ACC112 (cell line): ENCODE measurements at regions not wholly inside any gene's neighbourhood (a gene's known extent, or its start where the extent isn't known, plus 50 kb on each side); places are given as distances from the start of the nearest gene placed in this dataset.
"Not testable (repeated sequence)": the region's sequence is repeated elsewhere in the genome, so short reads cannot be mapped to it uniquely, and the experiment has no call there.

Experiments used
- H2AFZ ChIP-seq: fragments of 200-600 bp; sonication (generic); one replicate; pipeline ENCODE4 v1.6.0; 2017; ENCODE audit warnings: antibody characterized with exemption, low read length; ENCODE audit not compliant: unreplicated experiment
- H3K27ac ChIP-seq: fragments of 200-600 bp; sonication (generic); 2 replicates; pipeline ENCODE4 v1.5.1; 2014; ENCODE audit warnings: low read depth, mild to moderate bottlenecking, antibody characterized with exemption, low read length, moderate library complexity
- H3K27me3 ChIP-seq: fragments of 200-600 bp; sonication (generic); 2 replicates; pipeline ENCODE4 v1.6.1; 2014; ENCODE audit warnings: mild to moderate bottlenecking, antibody characterized with exemption, low read length, moderate library complexity, mixed read lengths; ENCODE audit not compliant: insufficient read depth
- H3K36me3 ChIP-seq: fragments of 200-600 bp; sonication (generic); 2 replicates; pipeline ENCODE4 v1.6.1; 2016; ENCODE audit warnings: mild to moderate bottlenecking, antibody characterized with exemption, low read length, moderate library complexity, mixed read lengths; ENCODE audit not compliant: insufficient read depth
- H3K4me1 ChIP-seq: fragments of 200-600 bp; sonication (generic); one replicate; pipeline ENCODE4 v1.6.1; 2016; ENCODE audit warnings: low read length, mixed read lengths; ENCODE audit not compliant: insufficient read depth, unreplicated experiment, control insufficient read depth
- H3K4me3 ChIP-seq: fragments of 200-600 bp; sonication (generic); 2 replicates; pipeline ENCODE4 v1.5.1; 2014; ENCODE audit warnings: mild to moderate bottlenecking, low read depth, low read length
- H3K79me2 ChIP-seq: fragments of 200-600 bp; sonication (generic); one replicate; pipeline ENCODE4 v1.6.0; 2016; ENCODE audit warnings: low read length; ENCODE audit not compliant: control insufficient read depth, unreplicated experiment, insufficient read depth

DNA sequence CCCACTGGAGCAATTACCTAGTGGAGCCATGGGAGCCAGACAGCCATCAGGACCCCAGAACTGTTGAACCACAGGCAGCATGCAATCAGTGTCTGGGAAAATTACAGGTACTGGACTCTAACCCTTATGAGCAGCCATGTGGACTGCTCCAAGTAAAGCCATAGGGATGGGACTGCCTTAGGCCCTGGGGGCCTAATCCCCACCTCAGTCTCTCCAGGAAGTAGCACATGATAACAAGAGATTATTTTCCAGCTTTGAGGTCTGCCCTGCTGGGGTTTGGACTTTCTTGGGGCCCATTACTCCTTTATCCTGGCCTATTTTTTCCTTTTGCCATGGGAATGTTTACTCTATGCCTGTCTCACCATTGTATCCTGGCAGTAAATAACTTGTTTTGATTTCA, 226.8 kb downstream of the AEBP2 start:
- Histone ChIP-seq H3K4me3 (no peak overlapping the region), H3K36me3 (no peaks in the 10 kb centered on the region)

DNA sequence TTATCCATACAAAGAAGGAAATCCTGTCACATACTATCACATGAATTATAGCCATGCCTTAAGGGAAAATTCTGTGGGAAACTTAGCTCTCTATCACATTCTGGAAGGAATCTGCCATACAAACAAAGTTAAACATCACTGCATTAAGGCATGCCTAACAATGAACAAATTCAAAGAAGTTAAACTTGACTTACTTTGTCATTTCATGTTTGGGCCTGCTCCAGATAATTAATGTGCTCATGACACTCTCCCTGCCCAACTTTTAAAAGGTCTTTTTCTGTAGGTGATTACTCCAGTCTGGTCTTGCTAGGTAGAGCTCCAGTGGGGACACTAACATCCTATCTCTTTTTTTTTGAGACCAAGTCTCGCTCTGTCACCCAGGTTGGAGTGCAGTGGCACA, 230.5 kb downstream of the AEBP2 start:
- Histone ChIP-seq H3K4me3 (no peak overlapping the region), H3K36me3 (no peaks in the 10 kb centered on the region), H3K27ac (no peak overlapping the region), H3K4me1 (no peaks in the 10 kb centered on the region), H3K27me3 (no peaks in the 10 kb centered on the region), H2AFZ (no peak overlapping the region), H3K79me2 (no peaks in the 10 kb centered on the region)

More for the DNA sequence above, 226.8 kb downstream of the AEBP2 start:
- H3K27me3 ChIP-seq: no peaks in the 10 kb centered on the region
- no peak overlapping the region for H3K27ac ChIP-seq
- no peaks in the 10 kb centered on the region for H3K4me1 ChIP-seq
- no peak overlapping the region for H2AFZ ChIP-seq
- no peaks in the 10 kb centered on the region for H3K79me2 ChIP-seq

DNA sequence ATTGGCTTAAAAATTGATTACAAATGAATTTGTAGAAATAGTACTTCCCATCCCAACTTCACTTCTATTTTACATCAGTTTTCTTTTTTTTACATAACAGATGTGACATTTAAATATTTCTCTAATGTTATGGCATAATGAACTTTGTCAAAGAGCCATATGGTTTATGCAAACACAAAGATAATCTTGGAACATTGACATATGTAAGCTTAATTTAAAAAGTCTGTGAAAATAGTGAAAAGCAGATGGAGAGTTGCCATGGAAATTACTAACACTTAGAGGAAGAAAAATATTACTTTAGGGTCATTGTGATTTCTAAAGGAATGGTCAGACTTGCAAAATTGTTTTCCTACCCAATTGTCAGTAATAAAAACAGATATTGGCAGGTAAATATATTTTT, 232.4 kb downstream of the AEBP2 start:
- Histone ChIP-seq H3K4me3 (no peak overlapping the region), H3K27me3 (no peaks in the 10 kb centered on the region), H3K79me2 (no peaks in the 10 kb centered on the region), H3K27ac (no peak overlapping the region), H3K36me3 (no peaks in the 10 kb centered on the region), H2AFZ (no peak overlapping the region), H3K4me1 (no peaks in the 10 kb centered on the region)

GRCh38 chr12:19674437-19674836, 235.1 kb downstream of the AEBP2 start:
- Histone ChIP-seq H2AFZ (no peak overlapping the region), H3K4me1 (no peaks in the 10 kb centered on the region), H3K4me3 (no peak overlapping the region), H3K79me2 (no peaks in the 10 kb centered on the region), H3K27ac (no peak overlapping the region), H3K27me3 (no peaks in the 10 kb centered on the region), H3K36me3 (no peaks in the 10 kb centered on the region)

- no peaks in the 10 kb centered on the region for H3K79me2 ChIP-seq
- no peaks in the 10 kb centered on the region for H3K36me3 ChIP-seq
- H3K27ac ChIP-seq: no peak overlapping the region
- H3K27me3 ChIP-seq: no peaks in the 10 kb centered on the region
- no peaks in the 10 kb centered on the region for H3K4me1 ChIP-seq
- H3K4me3 ChIP-seq: no peak overlapping the region
- H2AFZ ChIP-seq: no peak overlapping the region
These were observed 236.1 kb downstream of the AEBP2 start for GRCh38 chr12:19675361-19675760.

GRCh38 chr12:19678501-19678900, 239.2 kb downstream of the AEBP2 start:
- not testable (repeated sequence) for H3K27me3 ChIP-seq, H3K36me3 ChIP-seq, H3K4me1 ChIP-seq, H2AFZ ChIP-seq, H3K4me3 ChIP-seq, H3K27ac ChIP-seq, H3K79me2 ChIP-seq

DNA sequence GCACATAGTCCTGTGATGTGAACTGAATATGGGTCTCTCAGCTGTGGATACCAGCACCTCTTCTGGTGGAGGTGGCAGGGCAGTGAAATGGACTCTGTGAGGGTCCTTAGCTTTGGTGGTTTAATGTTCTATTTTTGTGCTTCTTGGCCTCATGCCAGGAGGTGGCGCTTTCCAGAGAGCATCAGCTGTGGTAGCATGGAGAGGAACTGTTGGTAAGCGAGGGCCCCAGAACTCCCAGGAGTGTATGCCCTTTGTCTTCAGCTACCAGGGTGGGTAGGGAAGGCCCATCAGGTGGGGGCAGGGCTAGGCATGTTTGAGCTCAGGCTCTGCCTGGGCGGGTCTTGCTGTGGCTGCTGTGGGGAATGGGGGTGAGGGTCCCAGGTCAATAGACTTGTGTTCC, 241.7 kb downstream of the AEBP2 start:
- Histone ChIP-seq H3K27me3 (no peaks in the 10 kb centered on the region), H3K4me3 (no peak overlapping the region), H3K36me3 (no peaks in the 10 kb centered on the region), H3K79me2 (no peaks in the 10 kb centered on the region), H3K4me1 (peaks cover 12% of the 10 kb centered on the region), H3K27ac (no peak overlapping the region), H2AFZ (no peak overlapping the region)

DNA sequence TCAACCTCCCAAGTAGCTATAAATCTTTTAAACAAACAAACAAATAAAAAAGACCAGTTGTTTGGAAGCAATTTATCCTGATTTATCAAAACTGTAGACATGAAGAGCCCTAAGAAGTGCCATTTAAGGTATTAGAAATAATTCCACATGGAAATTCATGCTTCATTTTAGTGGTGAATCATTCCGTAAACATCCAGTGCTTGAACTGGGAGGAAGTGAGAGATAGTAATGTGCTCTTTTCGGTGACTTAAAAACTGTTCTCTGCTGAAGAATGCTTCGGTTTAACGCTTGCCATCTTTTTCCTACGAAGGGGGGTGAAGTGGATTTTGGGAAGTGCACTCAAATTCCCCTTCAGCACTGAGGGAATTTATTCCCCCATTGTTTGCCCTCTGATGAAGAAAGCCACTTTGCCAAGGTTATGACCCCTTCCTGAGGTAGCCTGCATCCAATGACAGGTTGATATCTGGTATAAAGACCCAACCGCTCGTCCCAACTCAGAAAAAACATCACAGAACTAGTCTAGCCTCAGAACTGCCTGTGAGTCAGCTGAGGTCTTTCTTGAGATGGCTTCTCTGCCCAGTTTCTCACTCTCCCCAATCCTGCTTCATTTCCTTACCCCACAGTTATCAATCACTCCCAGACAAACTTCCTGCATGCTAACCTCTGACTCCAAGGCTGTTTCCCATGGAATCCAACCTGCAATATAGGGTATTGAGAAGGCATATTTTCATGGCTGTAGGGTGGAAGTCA, 244.1 kb downstream of the AEBP2 start:
- Histone ChIP-seq H2AFZ (peak overlapping the region; percentile 90), H3K27me3 (no peaks in the 10 kb centered on the region), H3K36me3 (no peaks in the 10 kb centered on the region), H3K79me2 (no peaks in the 10 kb centered on the region), H3K4me3 (peak overlapping the region; percentile 55; the same call in 1 of the 2 replicates), H3K27ac (peak overlapping the region; percentile 87), H3K4me1 (peaks cover 12% of the 10 kb centered on the region)

GRCh38 chr12:19687371-19687770, 248.1 kb downstream of the AEBP2 start:
- Histone ChIP-seq H2AFZ (no peak overlapping the region), H3K4me1 (peaks cover 12% of the 10 kb centered on the region), H3K4me3 (no peak overlapping the region), H3K36me3 (no peaks in the 10 kb centered on the region), H3K79me2 (no peaks in the 10 kb centered on the region), H3K27me3 (no peaks in the 10 kb centered on the region), H3K27ac (no peak overlapping the region)

- Histone ChIP-seq H3K79me2 (no peaks in the 10 kb centered on the region), H3K27me3 (no peaks in the 10 kb centered on the region), H3K36me3 (no peaks in the 10 kb centered on the region), H2AFZ (no peak overlapping the region), H3K4me1 (peaks cover 5% of the 10 kb centered on the region), H3K27ac (no peak overlapping the region), H3K4me3 (no peak overlapping the region)
These were observed 249.2 kb downstream of the AEBP2 start for GRCh38 chr12:19688532-19688931.

- Histone ChIP-seq H3K27me3 (no peaks in the 10 kb centered on the region), H3K79me2 (no peaks in the 10 kb centered on the region), H3K27ac (no peak overlapping the region), H2AFZ (no peak overlapping the region), H3K36me3 (no peaks in the 10 kb centered on the region), H3K4me3 (no peak overlapping the region), H3K4me1 (no peaks in the 10 kb centered on the region)
These were observed 249.9 kb downstream of the AEBP2 start for GRCh38 chr12:19689226-19689625.
